HG03064 (cell line): ENCODE measurements at regions not wholly inside any gene's neighbourhood (a gene's known extent, or its start where the extent isn't known, plus 50 kb on each side); places are given as distances from the start of the nearest gene placed in this dataset.
"Not testable (repeated sequence)": the region's sequence is repeated elsewhere in the genome, so short reads cannot be mapped to it uniquely, and the experiment has no call there.

Experiments used
- ATAC-seq: cut with Tn5 transposase; IDR thresholded peaks from one replicate; pipeline ENCODE4 v1.9.1; 2021; ENCODE audit warnings: low read depth; ENCODE audit not compliant: unreplicated experiment

DNA sequence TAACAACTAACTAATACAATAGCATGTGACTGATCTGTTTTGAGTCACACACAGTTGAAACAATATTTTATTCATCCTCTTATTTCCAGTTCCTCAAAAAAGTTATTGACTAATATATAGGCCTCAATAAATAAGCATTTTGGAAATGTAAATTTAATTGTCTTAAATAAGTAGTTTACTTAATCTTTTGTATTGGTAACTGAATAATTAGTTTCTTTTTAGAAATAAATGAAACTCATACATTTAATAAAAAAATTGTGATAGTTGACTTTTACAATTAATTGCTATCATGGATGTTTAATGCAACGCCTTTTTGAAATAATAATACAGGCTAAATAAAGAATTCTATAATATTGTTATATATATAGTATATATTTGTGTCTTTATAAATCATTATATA is 500.8 kb upstream of the PCDH20 start:
- ATAC-seq: no peak

- ATAC-seq: no peak
Observed at GRCh38 chr13:61913183-61913582, 497.5 kb upstream of the PCDH20 start.

- ATAC-seq: no peak
Observed at GRCh38 chr13:61908906-61909615, 493.4 kb upstream of the PCDH20 start.

DNA sequence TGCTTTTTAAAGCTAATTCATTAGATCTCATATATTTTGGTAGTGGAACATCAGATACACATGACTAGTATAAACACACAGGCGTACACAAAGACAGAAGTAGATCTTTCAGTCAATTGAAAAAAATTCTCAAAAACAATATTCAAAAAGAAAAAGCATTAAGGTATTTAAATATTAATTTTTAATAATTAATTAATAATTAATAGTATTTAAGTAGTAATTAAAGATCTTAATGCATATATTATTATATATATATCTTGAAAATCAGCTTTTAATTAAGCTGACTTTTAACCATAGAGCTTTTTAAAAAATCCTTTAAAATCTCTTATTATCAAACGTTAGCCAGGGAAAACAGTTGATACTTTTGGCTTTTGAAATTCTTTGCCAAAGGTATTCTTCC is 489.4 kb upstream of the PCDH20 start:
- no peak for ATAC-seq

- no peak for ATAC-seq
Observed at GRCh38 chr13:61901946-61902541, 486.4 kb upstream of the PCDH20 start.

GRCh38 chr13:61900033-61900432 is 484.4 kb upstream of the PCDH20 start:
- no peak for ATAC-seq

DNA sequence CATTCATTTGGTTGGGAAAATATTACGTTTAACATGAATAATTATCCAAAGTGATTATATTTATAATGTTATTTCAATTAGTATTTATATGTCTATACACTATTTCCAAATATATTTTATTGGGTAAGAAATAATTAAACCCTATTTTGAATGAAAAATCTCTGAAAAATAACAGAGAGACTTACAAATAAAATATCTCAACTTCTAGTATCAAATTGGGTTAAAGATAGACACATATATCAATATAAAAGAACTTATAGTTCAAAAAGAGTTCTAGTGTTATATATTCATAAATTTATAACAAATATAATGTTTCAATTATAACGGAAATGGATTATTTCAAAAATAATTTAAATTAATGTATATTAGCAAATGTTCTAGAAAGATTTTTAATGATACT is 482.6 kb upstream of the PCDH20 start:
- no peak for ATAC-seq

- ATAC-seq: no peak
Observed at GRCh38 chr13:61891401-61891800, 475.8 kb upstream of the PCDH20 start.

- ATAC-seq: no peak
Observed at GRCh38 chr13:61884830-61885229, 469.2 kb upstream of the PCDH20 start.

DNA sequence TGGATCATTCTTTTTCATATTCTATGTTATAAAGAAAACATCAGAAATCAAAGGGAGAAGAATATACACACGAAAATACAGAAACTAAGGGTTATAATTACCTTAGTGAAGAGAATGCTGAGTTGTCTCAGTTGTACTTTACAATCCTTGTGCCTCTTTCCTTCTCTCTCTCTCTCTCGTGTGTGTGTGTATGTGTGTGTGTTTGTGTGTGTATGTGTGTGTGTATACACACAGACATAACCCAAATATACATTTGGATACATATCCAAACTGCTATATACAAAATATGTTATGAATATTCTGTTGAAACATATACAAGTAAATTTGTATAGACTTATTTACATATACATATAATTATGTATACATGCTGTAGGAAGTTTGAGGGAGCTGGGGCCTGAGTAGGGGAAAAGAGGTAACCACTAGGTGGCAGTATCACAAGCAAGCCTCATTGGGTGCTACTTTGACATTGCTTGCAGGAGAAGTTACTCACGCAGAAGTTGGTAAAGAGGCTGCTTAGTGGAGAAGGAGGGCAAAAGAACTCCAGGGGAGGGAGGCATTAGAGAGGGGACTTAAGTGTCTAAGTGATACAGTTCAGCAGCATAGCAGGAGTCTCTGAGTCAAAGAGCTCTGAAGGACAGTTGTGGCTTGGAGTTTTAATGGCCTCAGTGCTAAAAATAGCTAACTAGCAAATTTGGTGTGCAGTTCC is 465.1 kb upstream of the PCDH20 start:
- no peak for ATAC-seq

- ATAC-seq: not testable (repeated sequence)
Observed at GRCh38 chr13:61878565-61878964, 462.9 kb upstream of the PCDH20 start.

GRCh38 chr13:61874970-61875579 is 459.4 kb upstream of the PCDH20 start:
- no peak for ATAC-seq

DNA sequence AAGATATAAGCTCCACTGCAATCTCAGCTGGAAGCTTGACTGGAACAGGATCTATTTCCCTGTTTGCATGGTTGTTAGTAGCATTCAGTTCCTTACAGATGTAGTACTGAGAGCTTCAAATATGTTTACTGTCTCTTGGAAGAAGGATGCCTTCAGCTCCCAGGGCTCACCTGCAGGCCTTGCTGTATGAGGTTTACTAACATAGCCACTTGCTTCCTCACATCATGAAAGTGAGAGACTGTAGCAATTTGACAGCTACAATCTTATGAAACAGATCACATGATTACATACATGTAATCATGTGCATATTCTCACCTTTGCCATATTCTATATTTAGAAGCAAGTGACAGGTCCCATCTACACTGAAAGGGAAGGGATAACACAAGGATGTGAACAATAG is 458.1 kb upstream of the PCDH20 start:
- no peak for ATAC-seq

DNA sequence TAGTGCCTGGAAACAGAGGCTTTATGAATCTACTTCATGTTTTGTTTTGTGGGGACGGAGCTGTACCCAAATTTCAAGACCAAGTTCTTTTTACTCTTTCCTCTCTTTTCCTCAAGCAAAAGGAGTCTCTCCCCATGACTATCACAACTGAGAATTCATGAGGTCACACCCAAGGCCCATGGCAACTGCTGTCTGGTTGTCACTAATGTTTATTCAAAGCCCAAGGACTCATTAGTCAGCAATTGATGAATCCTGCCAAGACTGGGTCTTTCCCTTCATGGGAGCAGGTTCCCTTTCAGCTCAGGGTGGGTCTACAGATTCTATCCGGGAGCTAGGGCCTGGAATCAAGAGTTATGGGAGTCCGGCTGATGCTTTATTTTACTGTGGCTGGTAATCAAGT is 441.5 kb upstream of the PCDH20 start:
- ATAC-seq: no peak

DNA sequence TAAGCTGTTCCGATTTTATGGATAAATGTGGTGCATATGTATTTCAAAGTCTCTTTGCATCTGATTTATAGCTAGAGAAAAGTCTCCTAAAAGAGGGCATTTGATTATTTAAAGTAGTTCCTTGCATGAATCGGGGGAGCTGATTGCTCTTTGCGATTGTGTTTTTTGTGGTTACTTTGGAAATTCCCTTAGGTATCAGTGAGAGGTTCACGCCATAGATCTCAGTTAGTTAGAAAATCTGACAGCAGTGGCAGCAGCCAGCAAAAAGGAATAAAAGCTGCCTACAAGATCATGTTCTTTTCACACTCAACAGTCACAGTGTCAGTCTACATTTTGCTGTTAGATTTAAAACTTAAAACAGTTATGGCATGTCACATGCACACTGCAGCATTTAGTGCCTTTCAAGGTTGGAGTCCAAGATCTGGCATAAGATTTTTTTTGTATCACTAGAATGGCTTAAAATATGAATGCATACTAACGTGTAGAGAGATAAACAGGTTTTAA is 436.5 kb upstream of the PCDH20 start:
- ATAC-seq: no peak

DNA sequence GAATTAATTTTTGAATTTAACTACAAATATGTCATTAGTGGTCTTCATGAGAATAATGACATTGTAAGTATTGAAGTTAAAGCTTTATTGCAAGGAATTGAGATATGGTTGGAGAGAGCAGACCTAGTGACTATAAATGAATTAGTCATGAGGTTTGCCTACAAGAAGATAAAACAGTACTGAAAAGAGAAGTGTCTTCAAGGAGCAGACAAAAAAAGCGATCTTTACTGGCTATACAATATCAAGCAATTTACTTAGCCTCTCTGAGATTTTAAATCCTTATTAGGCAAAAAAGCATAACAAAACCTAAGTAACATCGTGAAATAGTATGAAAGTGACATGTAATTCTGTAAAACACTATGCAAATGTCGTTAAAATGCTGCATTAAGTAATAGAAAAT is 435.1 kb upstream of the PCDH20 start:
- ATAC-seq: no peak

DNA sequence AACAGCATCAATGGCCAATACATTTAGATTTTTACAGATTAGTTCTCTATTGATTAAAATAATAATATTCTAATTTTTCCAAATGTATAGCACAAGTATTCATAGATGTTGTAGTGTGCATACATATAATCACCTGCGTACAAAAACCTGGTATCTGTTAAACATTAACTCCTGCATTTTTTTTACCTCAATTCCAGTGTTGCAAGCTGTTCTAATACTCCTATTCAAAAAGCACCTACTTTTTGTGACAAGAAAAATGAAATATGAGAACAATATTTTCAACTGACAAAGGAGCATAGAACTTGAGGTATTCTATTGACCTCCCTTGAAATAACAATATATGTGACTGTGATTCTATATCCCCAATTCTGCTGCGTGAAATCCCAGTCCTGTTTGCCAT is 422.9 kb upstream of the PCDH20 start:
- ATAC-seq: no peak

GRCh38 chr13:61833228-61833627 is 417.6 kb upstream of the PCDH20 start:
- ATAC-seq: no peak

DNA sequence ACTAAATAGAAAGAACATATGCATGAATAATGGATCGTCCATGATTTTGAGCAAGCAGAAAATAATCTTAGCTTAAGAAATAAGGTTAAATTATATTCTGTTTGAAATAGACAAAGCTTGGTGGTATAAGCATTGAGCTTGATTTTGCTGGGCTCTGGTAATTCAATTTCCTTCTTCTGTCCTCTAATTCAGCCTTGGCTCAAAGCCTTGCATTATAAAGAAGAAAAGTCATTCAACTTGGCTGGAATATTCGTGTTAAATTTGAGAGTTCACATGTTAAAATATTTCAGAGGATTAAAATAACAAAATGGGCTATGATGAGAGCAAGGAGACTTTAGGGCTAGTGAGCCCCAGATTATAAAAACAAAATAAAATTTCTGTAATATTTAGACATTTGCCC is 415.4 kb upstream of the PCDH20 start:
- no peak for ATAC-seq

DNA sequence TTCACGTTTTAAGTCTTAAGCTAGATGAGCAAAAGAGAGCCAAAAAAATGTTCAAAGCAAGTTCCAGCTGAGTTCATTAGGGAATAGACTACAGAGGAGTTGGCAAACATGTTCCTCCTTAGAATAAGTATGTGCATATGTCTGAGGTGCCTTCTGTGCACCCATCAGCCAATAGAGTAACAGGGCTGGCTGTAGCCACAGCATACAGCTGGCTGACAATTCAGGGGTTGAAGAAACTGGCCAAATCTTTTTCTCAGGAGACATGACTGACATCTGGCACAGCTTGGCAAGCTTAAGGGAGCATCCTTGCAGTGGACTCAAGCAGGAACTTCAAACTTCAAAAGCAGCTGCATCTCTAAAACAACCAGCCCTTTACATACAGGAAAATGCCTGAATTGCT is 414.8 kb upstream of the PCDH20 start:
- ATAC-seq: no peak

DNA sequence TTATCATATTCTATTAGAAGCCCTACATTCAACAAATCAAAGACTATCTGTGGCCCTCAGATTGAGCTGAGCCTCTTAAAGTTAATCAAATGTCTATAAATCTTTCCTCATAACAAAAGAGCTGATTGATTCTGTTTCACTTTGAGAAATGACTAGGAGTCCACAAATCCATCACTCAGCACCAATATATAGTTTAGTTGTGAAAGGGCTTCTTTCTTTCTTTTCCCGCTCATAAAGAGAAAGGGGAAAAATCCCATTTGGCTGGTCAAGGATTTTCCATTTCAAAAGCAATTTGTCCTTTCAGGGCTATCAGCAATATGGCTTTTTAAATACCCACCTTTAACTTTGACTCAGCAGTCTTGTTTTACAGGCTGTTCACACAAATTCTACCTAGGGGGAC is 408.5 kb upstream of the PCDH20 start:
- ATAC-seq: no peak
